Activated gamma-delta T cell (primary cell): ENCODE measurements at regions not wholly inside any gene's neighbourhood (a gene's known extent, or its start where the extent isn't known, plus 50 kb on each side); places are given as distances from the start of the nearest gene placed in this dataset.
"Not testable (repeated sequence)": the region's sequence is repeated elsewhere in the genome, so short reads cannot be mapped to it uniquely, and the experiment has no call there.

ENCODE experiments used
- DNase-seq: peaks from one replicate; lab custom pipeline; 2025; lab: John Stamatoyannopoulos, UW

DNA sequence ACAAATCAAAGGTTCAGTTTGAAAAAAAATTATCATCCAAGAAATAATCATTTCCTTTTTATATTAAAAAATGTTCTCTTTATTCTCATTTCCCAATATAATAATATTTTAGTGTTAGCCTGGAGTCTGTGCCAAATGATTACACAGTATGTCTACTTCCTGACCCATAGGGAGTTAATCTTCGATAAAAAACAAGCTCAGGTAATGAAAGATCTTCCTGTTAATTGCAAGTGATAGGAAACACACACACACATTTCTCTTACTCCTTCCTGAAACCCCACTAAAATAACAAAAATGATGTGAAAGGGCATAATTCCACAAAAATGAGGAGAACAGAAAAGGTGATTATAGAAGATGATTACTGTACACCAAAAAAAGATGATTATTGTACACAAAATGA, 123.5 kb upstream of the CXADR start:
- no peak for DNase-seq

DNA sequence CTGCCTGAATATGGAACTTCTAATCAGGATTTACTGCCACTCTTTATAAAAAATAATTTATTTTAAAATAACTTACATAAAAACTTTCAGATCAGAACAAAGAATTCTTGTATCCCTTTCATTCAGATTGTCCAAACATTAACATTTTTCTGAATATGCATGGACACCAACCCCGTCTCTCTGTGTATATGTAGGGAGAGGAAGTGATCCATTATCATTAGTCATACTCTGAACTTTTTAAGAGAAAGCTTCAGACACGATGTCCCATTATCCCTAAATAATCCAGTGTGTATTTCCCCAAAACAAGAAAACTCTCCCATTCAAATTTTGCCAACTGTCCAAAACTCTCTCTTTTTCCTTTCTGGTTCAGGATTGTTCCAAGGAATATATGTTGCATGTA, 122.3 kb upstream of the CXADR start:
- DNase-seq = no peak

DNA sequence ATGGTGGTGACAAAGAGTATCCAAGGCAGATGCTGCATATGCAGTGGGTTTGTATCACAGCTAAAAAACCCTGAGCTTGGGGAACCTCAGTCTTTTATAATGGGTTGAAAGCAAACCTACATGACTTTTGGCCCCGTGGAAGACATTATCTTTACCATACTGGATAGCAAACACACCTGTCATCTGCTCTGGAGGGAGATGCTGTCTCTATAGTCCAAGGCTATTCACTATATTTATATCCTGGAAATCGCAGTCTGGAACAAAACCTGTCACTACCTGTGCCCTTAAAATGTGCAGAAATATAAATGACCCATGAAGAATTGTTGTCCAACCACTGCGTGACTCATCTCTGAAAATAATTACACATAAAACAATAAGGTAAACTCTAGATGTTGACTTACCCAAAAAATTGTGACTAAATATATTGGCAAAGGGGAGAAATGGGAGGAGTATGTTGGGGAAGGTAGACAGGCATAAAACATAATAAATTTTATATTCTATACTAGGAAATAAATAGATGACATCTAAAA, 121.0 kb upstream of the CXADR start:
- DNase-seq = no peak

- no peak for DNase-seq
These were observed 119.4 kb upstream of the CXADR start for GRCh38 chr21:17393413-17393812.

- no peak for DNase-seq
These were observed 115.9 kb upstream of the CXADR start for GRCh38 chr21:17396948-17397347.

DNA sequence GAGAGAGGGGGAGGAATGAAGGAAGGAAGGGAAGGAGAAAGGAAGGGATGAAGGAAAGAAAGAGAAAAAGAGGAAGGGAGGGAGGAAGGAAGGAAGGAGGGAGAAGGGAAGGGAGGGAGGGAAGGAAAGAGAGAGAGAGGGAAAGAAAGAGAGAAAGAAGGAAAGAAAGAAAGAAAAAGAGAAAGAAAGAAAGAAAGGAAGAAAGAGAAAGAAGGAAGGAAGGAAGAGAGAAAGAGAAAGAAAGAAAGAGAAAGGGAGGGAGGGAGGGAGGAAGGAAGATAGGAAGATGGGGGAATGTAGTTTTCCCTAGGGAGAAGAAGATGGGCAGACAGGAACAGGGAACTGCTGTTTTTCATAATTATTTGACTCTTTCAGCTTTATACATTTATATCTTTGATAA, 115.1 kb upstream of the CXADR start:
- DNase-seq = no peak

DNA sequence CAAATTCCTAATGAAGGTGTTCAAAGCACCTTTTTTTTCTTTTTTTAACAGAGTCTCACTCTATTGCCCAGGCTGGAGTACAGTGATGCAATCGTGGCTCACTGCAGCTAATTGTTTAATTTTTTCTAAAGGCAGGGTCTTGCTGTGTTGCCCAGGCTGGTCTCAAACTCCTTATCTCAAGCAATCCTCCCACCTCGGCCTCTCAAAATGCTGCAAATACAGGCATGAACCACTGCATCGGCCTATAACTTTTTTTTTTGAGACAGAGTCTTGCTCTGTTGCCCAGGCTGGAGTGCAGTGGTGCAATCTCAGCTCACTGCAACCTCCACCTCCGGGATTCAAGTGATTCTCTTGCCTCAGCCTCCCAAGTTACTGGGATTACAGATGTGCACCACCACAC, 113.9 kb upstream of the CXADR start:
- not testable (repeated sequence) for DNase-seq

- no peak for DNase-seq
These were observed 109.9 kb upstream of the CXADR start for GRCh38 chr21:17402937-17403336.

DNA sequence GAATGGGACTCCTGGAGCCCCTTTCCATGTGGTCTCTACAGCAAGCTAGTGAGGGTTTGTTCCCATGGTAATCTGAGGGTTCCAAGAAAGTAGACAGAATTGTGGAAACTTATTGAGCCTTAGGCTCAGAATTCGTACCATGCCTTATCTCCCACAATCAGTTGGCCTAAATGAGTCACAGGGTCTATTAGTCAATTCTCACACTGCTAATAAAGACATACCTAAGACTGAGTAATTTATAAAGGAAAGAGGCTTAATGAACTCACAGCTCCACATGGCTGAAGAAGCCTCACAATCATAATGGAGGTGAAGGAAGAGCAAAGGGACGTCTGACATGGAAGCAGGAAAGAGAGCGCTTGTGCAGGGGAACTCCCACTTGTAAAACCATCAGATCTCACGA, 106.6 kb upstream of the CXADR start:
- DNase-seq = no peak

- DNase-seq = no peak
These were observed 98.1 kb upstream of the CXADR start for GRCh38 chr21:17414766-17415165.

GRCh38 chr21:17416139-17416538, 96.7 kb upstream of the CXADR start:
- no peak for DNase-seq

DNA sequence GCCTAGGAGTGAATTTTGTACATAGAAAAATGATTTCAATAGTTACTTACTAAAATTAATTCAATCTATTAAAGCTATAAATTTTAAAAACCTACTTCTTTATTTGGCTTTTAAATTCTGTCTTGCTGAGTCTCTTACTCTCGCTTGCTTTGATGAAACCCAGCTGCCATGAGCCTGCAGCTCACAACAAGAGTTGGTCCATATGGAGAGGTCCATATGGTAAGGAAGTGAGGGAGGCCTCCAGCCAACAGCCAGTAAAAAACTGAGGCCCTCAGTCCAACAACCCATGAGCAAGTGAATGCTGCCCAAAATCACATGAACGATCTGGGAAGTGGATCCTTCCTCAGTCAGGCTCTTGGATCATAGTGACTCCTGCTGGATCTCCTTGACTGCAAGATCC, 89.9 kb upstream of the CXADR start:
- no peak for DNase-seq

GRCh38 chr21:17427157-17427556, 85.7 kb upstream of the CXADR start:
- DNase-seq = no peak

DNA sequence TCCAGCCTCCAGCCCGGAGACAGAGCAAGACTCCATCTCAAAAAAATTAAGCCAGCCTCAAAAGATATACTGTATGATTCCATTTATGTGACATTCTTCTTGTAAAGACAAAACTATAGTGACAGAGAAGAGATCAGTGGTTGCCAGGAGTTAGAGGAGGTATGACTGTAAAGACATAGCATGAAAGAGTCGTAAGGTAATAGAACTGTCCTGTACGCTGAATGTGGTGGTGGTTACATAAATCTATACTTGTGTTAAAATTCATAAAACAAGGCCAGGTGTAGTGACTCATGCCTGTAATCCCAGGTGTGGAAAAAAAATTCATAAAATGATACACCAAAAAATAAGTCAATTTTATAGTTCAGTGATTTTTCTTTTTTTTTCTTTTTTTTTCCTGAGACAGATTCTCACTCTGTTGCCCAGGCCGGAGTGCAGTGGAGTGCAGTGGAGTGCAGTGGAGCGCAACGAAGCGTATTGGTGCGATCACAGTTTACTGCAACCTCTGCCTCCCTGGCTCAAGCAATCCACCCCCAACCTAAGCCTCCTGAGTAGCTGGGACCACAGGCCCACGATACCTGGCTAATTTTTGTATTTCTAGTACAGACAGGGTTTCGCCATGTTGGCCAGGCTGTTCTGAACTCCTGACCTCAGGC, 84.9 kb upstream of the CXADR start:
- DNase-seq = no peak

GRCh38 chr21:17428484-17428869, 84.4 kb upstream of the CXADR start:
- no peak for DNase-seq

GRCh38 chr21:17428980-17429379, 83.9 kb upstream of the CXADR start:
- no peak for DNase-seq

DNA sequence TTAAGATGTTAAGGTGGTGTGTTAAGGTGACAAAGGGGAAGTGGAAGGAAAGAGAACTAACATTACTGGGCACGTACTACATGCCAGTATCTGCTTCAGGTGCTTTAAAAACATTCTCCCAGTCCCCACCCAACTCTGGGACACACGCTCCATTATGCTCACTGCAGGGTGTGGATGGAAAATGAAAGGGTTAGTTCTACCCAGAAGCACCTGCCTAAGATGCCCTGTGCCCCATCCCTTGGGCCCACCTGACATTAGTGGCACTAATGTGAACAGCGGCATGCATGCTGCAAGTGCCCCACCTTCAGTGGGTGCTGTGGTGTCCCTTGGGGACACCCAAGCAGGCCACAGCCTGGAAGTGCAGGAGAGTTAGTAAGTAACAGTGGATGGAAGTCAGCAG, 82.9 kb upstream of the CXADR start:
- DNase-seq = no peak

DNA sequence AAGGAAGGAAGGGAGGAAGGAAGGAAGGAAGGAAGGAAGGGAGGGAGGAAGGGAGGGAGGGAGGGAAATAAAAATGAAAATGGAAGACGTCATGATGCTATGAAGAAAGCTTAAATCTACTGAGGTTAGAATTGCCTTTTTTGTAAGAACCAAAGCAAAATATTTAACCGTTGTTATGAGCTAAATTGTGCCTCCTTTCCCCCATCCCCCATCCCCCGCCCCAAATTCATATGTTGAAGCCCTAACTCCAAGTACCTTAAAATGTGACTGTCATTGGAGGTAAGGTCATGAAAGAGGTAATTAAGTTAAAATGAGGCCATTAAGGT, 80.1 kb upstream of the CXADR start:
- no peak for DNase-seq

DNA sequence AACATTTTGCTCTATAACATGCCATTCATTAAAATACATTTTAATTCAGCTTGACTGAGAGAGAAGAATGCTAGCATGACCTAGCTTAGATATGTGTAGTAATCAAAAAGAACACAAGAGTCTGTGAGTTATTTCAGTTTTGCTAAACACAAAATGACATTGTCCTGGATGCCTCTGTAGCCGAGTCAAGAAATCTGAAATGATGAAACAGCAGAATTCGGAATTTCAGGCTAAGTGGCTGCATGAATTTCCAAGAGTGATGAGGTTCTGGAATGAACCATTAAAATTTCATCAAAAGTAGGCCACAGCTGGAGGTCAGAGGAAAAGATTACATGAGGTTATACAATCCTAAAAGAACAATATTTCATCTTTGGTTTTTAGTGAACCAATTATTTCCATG, 79.1 kb upstream of the CXADR start:
- DNase-seq = no peak

GRCh38 chr21:17435565-17436543, 77.0 kb upstream of the CXADR start:
- no peak for DNase-seq

DNA sequence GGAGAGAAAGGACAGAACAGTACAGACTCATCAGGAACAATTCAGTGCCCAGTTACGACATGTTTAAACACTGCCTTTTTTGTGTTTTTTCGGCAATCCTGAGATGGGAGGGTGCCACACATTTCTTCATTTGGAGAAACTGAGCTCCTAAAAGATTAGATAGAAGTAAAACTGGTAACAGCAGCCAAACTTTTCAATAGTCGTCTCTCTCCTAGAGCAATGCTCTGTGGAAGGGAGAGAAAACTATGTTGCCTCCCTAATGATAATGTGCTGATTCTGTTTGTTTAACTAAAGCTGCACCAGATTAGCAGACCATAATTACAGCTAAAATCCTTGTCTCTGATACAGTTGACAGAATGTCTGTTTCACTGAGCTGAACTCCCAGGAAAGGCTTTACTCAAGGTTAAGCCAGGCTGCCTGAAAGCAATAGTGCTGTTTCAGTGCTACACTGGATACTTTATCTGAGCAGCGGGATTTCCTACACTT, 76.2 kb upstream of the CXADR start:
- no peak for DNase-seq

GRCh38 chr21:17438635-17439034, 74.2 kb upstream of the CXADR start:
- no peak for DNase-seq

DNA sequence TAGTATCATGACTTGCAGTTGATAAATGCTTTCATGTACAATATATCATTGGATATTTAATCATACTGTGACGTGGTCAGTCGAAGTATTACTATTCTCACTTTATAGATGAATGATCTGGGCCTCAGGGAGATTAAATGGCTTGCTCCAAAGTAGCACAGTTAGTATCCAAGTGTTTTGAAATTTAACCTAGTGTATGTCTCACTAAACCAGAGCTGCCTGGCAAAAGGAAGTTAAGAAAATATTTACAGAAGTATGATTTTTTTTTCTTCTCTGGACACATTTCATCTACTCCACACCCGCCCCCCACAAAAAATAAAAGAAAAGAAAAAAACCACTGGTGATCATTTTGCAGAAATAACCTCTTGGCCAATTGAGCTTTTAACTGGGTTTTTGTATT, 71.9 kb upstream of the CXADR start:
- no peak for DNase-seq
